Omental fat pad (tissue), 3 donors: ENCODE measurements at regions not wholly inside any gene's neighbourhood (a gene's known extent, or its start where the extent isn't known, plus 50 kb on each side); places are given as distances from the start of the nearest gene placed in this dataset.
"Not testable (repeated sequence)": the region's sequence is repeated elsewhere in the genome, so short reads cannot be mapped to it uniquely, and the experiment has no call there.

ENCODE experiments used
- ATAC-seq: fragments of 150-250 bp; one replicate; pipeline ENCODE4 v1.9.1; 2016; ENCODE audit warnings: mild to moderate bottlenecking, moderate library complexity; ENCODE audit not compliant: low FRiP score
- DNase-seq: peaks from one replicate; pipeline ENCODE4 v3.0.0-alpha.2; 2019; ENCODE audit warnings: low spot score
- CTCF ChIP-seq, 3 donors: fragments of 450-650 bp; IDR thresholded peaks; one replicate each; pipeline ENCODE4 v1.5.1; 2016 to 2017; ENCODE audit warnings: antibody characterized with exemption in 3 of 3, mild to moderate bottlenecking in 3 of 3, moderate library complexity in 2 of 3

GRCh38 chr1:184878602-184879001 lies 95.7 kb downstream of the NIBAN1 start:
- no peak for DNase-seq
- no peak for TF ChIP-seq CTCF (IDR thresholded peaks at IDR 0.05)
- ATAC-seq: no peak

- ATAC-seq (no peak), DNase-seq (no peak)
- TF ChIP-seq CTCF (IDR thresholded peaks at IDR 0.05): no peak
Measured at GRCh38 chr1:184878002-184878401, 96.3 kb downstream of the NIBAN1 start.

GRCh38 chr1:184876015-184876414 lies 98.3 kb downstream of the NIBAN1 start:
- DNase-seq, ATAC-seq: not testable (repeated sequence)

- no peak for TF ChIP-seq CTCF (IDR thresholded peaks at IDR 0.05)
- ATAC-seq (no peak), DNase-seq (no peak)
Measured at GRCh38 chr1:184875218-184875617, 99.1 kb downstream of the NIBAN1 start.

- no peak for TF ChIP-seq CTCF (IDR thresholded peaks at IDR 0.05)
- ATAC-seq (no peak), DNase-seq (no peak)
Measured at GRCh38 chr1:184870319-184870718, 104.0 kb downstream of the NIBAN1 start.

GRCh38 chr1:184867866-184868689 lies 106.2 kb downstream of the NIBAN1 start:
- no peak for TF ChIP-seq CTCF (IDR thresholded peaks at IDR 0.05)
- ATAC-seq (no peak), DNase-seq (no peak)

- no peak for DNase-seq
- TF ChIP-seq CTCF (IDR thresholded peaks at IDR 0.05): no peak
Measured at GRCh38 chr1:184866991-184867788, 107.1 kb downstream of the NIBAN1 start.

More at GRCh38 chr1:184866991-184867788, 107.1 kb downstream of the NIBAN1 start:
- ATAC-seq: peak; percentile 80
